ENCODE measurements at regions not wholly inside any gene's neighbourhood (a gene's known extent, or its start where the extent isn't known, plus 50 kb on each side); places are given as distances from the start of the nearest gene placed in this dataset.

DNA sequence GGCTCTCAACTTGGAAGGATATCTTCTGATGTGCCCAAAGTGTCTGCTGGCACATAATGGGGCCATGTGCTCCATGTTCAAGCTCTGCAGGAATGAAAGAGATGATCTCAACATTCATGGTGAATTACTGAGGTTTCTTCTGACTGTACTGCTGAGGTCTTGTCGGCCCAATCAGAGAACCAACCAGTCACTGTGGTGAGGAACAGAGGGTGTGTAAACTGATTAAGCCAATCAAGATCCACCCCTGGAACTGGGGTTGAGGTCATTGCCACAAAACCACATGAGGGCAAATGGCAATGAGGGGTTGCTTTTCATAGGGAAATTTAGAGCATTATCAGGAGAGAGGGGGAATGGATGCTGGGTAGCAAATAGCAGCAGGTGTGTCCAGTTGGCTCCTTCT, 152.3 kb upstream of the RAG2 start:
- Histone ChIP-seq H3K4me3 (replicated peaks in 1 of 3; ENCODE audit: insufficient read depth in 1 of 3, low read depth in 2 of 3, low read length in 3 of 3) (no peak overlapping the region), H3K9ac (ENCODE audit: insufficient read depth, low read depth, low read length) (no peak overlapping the region), H3K79me2 (ENCODE audit: insufficient read depth, low read length) (no peaks in the 10 kb centered on the region), H4K20me1 (ENCODE audit: insufficient read depth, low read length) (no peaks in the 10 kb centered on the region), H3K36me3 (replicated peaks in 1 of 2; ENCODE audit: control insufficient read depth in 1 of 2, insufficient read depth in 2 of 2, low read length in 2 of 2) (no peaks in the 10 kb centered on the region), H2AFZ (ENCODE audit: low read length) (no peak overlapping the region), H3K27me3 (ENCODE audit: control insufficient read depth in 1 of 2, insufficient read depth in 2 of 2, low read length in 2 of 2) (no peaks in the 10 kb centered on the region; a peak in 2 of 5 replicates), H3K4me2 (ENCODE audit: low read depth, low read length) (no peak overlapping the region), H3K4me1 (ENCODE audit: insufficient read depth, low read length) (no peaks in the 10 kb centered on the region), H3K9me3 (ENCODE audit: low read length) (no peaks in the 10 kb centered on the region), H3K27ac (ENCODE audit: extremely low read length, insufficient read depth, low read length) (no peak overlapping the region)
- in situ Hi-C loops (cut with HindIII; ENCODE audit: extremely low pct_ligation_motif_present, low pct_unique_long_range_greater_than_20kb): no loop called here
- TF ChIP-seq ZNF550 (CRISPR knock-in tag; IDR thresholded peaks at IDR 0.05; ENCODE audit: borderline replicate concordance) (no peak), ZNF850 (CRISPR knock-in tag; conservative IDR thresholded peaks at IDR 0.05) (no peak), ZNF121 (CRISPR knock-in tag; IDR thresholded peaks at IDR 0.05) (no peak)
- ATAC-seq (no peak), DNase-seq (ENCODE audit: low spot score) (no peak), FAIRE-seq (no peak)
- ChIA-PET CTCF (ENCODE audit: low intra/inter-chr PET ratio, low total read pairs) (no interaction called here), POLR2A (no interaction called here)
- no TSS peak for BruUV-seq (replicated peaks)
- intact Hi-C loops (cut with micrococcal nuclease; ENCODE audit: unreplicated experiment): no loop called here
- WGBS (ENCODE audit: low lambda C conversion rate): 8% methylated on average over 1 of the region's 1 CpG

DNA sequence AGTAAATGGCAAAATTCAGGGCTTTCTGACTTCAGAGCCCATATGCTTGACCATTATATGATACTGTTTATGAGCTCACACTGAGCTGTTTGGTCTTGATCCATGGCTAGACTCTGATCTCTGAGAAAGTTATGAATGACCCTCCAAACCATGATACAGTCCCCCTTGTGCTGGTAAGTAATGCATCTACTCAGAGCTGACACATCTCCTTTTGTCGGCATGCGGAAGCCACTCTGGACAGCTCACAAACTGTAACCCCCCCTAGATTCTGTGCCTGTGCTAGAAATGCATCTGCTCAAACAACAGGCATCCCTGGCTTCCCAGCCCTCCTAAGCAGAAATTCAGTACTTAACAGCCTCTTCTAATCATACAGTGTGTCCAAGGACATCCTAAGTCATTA, 150.8 kb upstream of the RAG2 start:
- intact Hi-C loops (cut with micrococcal nuclease; ENCODE audit: unreplicated experiment): no loop called here
- no peaks in the 10 kb centered on the region for H3K9me3 ChIP-seq (ENCODE audit: low read length)
- DNase-seq (ENCODE audit: low spot score) (no peak), FAIRE-seq (no peak), ATAC-seq (no peak)
- in situ Hi-C loops (cut with HindIII; ENCODE audit: extremely low pct_ligation_motif_present, low pct_unique_long_range_greater_than_20kb): loop anchor here (5.0 kb wide), 2 partner anchors 47 to 187 kb away; no protein-coding TSS in a partner anchor
- H3K27ac ChIP-seq (ENCODE audit: extremely low read length, insufficient read depth, low read length): no peak overlapping the region
- no peaks in the 10 kb centered on the region for H3K4me1 ChIP-seq (ENCODE audit: insufficient read depth, low read length)
- H4K20me1 ChIP-seq (ENCODE audit: insufficient read depth, low read length): no peaks in the 10 kb centered on the region
- no peak overlapping the region for H3K4me2 ChIP-seq (ENCODE audit: low read depth, low read length)
- no peaks in the 10 kb centered on the region for H3K79me2 ChIP-seq (ENCODE audit: insufficient read depth, low read length)
- no TSS peak for BruUV-seq (replicated peaks)
- no peak overlapping the region for H3K4me3 ChIP-seq (replicated peaks in 1 of 3; ENCODE audit: insufficient read depth in 1 of 3, low read depth in 2 of 3, low read length in 3 of 3)
- no peaks in the 10 kb centered on the region for H3K36me3 ChIP-seq (replicated peaks in 1 of 2; ENCODE audit: control insufficient read depth in 1 of 2, insufficient read depth in 2 of 2, low read length in 2 of 2)
- POLR2A ChIA-PET: no interaction called here
- no peak overlapping the region for H3K9ac ChIP-seq (ENCODE audit: insufficient read depth, low read depth, low read length)
- no peak overlapping the region for H2AFZ ChIP-seq (ENCODE audit: low read length)
- WGBS (ENCODE audit: low lambda C conversion rate): 51% methylated on average over 2 of the region's 2 CpGs
- CTCF ChIA-PET (ENCODE audit: low intra/inter-chr PET ratio, low total read pairs): interaction anchor here (6.4 kb wide), 1 partner anchor 46 kb away, joined by 106 read pairs; no protein-coding TSS in a partner anchor
- H3K27me3 ChIP-seq (ENCODE audit: control insufficient read depth in 1 of 2, insufficient read depth in 2 of 2, low read length in 2 of 2): no peaks in the 10 kb centered on the region; a peak in 2 of 5 replicates
- TF ChIP-seq, protein P1, sequence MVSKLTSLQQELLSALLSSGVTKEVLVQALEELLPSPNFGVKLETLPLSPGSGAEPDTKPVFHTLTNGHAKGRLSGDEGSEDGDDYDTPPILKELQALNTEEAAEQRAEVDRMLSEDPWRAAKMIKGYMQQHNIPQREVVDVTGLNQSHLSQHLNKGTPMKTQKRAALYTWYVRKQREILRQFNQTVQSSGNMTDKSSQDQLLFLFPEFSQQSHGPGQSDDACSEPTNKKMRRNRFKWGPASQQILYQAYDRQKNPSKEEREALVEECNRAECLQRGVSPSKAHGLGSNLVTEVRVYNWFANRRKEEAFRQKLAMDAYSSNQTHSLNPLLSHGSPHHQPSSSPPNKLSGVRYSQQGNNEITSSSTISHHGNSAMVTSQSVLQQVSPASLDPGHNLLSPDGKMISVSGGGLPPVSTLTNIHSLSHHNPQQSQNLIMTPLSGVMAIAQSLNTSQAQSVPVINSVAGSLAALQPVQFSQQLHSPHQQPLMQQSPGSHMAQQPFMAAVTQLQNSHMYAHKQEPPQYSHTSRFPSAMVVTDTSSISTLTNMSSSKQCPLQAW (CRISPR knock-in tag; IDR thresholded peaks at IDR 0.05): no peak
- TF ChIP-seq ZFY (CRISPR knock-in tag; IDR thresholded peaks at IDR 0.05) (no peak), RCOR2 (CRISPR knock-in tag; IDR thresholded peaks at IDR 0.05) (no peak), MXI1 (IDR thresholded peaks at IDR 0.05; ENCODE audit: borderline replicate concordance, low read depth, low read length) (no peak), ZNF451 (CRISPR knock-in tag; IDR thresholded peaks at IDR 0.05) (no peak), BRD4 (CRISPR knock-in tag; IDR thresholded peaks at IDR 0.05) (no peak)
- TF ChIP-seq, protein P2, sequence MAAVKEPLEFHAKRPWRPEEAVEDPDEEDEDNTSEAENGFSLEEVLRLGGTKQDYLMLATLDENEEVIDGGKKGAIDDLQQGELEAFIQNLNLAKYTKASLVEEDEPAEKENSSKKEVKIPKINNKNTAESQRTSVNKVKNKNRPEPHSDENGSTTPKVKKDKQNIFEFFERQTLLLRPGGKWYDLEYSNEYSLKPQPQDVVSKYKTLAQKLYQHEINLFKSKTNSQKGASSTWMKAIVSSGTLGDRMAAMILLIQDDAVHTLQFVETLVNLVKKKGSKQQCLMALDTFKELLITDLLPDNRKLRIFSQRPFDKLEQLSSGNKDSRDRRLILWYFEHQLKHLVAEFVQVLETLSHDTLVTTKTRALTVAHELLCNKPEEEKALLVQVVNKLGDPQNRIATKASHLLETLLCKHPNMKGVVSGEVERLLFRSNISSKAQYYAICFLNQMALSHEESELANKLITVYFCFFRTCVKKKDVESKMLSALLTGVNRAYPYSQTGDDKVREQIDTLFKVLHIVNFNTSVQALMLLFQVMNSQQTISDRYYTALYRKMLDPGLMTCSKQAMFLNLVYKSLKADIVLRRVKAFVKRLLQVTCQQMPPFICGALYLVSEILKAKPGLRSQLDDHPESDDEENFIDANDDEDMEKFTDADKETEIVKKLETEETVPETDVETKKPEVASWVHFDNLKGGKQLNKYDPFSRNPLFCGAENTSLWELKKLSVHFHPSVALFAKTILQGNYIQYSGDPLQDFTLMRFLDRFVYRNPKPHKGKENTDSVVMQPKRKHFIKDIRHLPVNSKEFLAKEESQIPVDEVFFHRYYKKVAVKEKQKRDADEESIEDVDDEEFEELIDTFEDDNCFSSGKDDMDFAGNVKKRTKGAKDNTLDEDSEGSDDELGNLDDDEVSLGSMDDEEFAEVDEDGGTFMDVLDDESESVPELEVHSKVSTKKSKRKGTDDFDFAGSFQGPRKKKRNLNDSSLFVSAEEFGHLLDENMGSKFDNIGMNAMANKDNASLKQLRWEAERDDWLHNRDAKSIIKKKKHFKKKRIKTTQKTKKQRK (IDR thresholded peaks at IDR 0.05; ENCODE audit: low read length): no peak
- TF ChIP-seq, protein P3, sequence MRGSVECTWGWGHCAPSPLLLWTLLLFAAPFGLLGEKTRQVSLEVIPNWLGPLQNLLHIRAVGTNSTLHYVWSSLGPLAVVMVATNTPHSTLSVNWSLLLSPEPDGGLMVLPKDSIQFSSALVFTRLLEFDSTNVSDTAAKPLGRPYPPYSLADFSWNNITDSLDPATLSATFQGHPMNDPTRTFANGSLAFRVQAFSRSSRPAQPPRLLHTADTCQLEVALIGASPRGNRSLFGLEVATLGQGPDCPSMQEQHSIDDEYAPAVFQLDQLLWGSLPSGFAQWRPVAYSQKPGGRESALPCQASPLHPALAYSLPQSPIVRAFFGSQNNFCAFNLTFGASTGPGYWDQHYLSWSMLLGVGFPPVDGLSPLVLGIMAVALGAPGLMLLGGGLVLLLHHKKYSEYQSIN (CRISPR knock-in tag; IDR thresholded peaks at IDR 0.05; ENCODE audit: borderline replicate concordance): no peak
- TF ChIP-seq, protein P4, sequence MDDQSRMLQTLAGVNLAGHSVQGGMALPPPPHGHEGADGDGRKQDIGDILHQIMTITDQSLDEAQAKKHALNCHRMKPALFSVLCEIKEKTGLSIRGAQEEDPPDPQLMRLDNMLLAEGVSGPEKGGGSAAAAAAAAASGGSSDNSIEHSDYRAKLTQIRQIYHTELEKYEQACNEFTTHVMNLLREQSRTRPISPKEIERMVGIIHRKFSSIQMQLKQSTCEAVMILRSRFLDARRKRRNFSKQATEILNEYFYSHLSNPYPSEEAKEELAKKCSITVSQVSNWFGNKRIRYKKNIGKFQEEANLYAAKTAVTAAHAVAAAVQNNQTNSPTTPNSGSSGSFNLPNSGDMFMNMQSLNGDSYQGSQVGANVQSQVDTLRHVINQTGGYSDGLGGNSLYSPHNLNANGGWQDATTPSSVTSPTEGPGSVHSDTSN (CRISPR knock-in tag; IDR thresholded peaks at IDR 0.05; ENCODE audit: borderline replicate concordance): no peak

Measured in HepG2 (cell line).